ENCODE measurements at regions not wholly inside any gene's neighbourhood (a gene's known extent, or its start where the extent isn't known, plus 50 kb on each side); places are given as distances from the start of the nearest gene placed in this dataset.

DNA sequence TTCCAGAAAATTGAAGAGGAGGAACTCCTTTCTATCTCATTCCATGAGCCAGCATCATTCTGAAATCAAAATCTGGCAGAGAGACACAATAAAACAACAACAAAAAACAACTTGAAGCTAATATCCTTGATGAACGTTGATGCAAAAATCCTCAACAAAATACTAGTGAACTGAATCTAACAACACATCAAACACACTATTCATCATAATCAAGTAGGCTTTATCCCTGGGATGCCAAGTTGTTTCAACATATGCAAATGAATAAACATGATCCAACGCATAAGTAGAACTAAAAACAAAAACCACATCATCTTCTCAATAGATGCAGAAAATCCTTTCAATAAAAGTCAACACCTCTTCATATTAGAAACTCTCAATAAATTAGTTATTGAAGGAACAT lies 335.3 kb upstream of the BRINP3 start (continued):
- no peak for TF ChIP-seq HMGA2 (CRISPR knock-in tag; IDR thresholded peaks at IDR 0.05)
- TF ChIP-seq, protein P1, sequence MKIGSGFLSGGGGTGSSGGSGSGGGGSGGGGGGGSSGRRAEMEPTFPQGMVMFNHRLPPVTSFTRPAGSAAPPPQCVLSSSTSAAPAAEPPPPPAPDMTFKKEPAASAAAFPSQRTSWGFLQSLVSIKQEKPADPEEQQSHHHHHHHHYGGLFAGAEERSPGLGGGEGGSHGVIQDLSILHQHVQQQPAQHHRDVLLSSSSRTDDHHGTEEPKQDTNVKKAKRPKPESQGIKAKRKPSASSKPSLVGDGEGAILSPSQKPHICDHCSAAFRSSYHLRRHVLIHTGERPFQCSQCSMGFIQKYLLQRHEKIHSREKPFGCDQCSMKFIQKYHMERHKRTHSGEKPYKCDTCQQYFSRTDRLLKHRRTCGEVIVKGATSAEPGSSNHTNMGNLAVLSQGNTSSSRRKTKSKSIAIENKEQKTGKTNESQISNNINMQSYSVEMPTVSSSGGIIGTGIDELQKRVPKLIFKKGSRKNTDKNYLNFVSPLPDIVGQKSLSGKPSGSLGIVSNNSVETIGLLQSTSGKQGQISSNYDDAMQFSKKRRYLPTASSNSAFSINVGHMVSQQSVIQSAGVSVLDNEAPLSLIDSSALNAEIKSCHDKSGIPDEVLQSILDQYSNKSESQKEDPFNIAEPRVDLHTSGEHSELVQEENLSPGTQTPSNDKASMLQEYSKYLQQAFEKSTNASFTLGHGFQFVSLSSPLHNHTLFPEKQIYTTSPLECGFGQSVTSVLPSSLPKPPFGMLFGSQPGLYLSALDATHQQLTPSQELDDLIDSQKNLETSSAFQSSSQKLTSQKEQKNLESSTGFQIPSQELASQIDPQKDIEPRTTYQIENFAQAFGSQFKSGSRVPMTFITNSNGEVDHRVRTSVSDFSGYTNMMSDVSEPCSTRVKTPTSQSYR (CRISPR knock-in tag; IDR thresholded peaks at IDR 0.05), result no peak
- no peak for TF ChIP-seq ZMAT4 (CRISPR knock-in tag; IDR thresholded peaks at IDR 0.05)
- no peak for TF ChIP-seq ATF1 (CRISPR knock-in tag; IDR thresholded peaks at IDR 0.05)
- TF ChIP-seq ATF3 (CRISPR knock-in tag; conservative IDR thresholded peaks at IDR 0.05), result no peak
- no peak for TF ChIP-seq ZNF317 (CRISPR knock-in tag; IDR thresholded peaks at IDR 0.05; ENCODE audit: borderline replicate concordance, low read depth)
- TF ChIP-seq ARID4B (CRISPR knock-in tag; IDR thresholded peaks at IDR 0.05; ENCODE audit: borderline replicate concordance), result no peak

DNA sequence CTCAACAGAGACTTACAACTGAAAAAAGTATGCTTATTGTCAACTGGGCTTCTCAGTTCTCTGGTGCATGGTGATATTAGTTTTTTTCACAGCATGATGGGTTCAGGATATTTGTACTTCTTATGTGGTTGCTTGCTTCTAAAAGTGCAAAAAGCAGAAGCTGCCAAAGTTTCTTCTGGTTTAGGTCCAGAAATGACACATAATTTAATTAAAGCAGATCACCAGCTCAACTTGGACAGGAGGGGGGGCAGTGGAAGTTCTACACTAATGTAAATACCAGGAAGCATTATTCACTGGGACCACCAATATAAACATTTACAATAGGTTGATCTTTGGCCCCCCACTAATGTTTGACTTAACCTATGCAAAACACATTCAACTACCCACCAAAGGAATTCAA lies 354.8 kb upstream of the BRINP3 start:
- Mint-ChIP-seq H3K9me3 (no peaks in the 10 kb centered on the region), H3K4me1 (no peaks in the 10 kb centered on the region), H3K27me3 (ENCODE audit: low read depth) (no peaks in the 10 kb centered on the region), H3K4me3 (no peak overlapping the region), H3K36me3 (no peaks in the 10 kb centered on the region), H3K27ac (no peak overlapping the region)
- DNase-seq (ENCODE audit: low spot score) (no peak), ATAC-seq (no peak)
- TF ChIP-seq ZNF263 (CRISPR knock-in tag; IDR thresholded peaks at IDR 0.05; ENCODE audit: low read depth) (no peak), TCF7 (CRISPR knock-in tag; IDR thresholded peaks at IDR 0.05; ENCODE audit: low read depth) (no peak), TEAD4 (CRISPR knock-in tag; IDR thresholded peaks at IDR 0.05) (no peak), ZNF138 (CRISPR knock-in tag; conservative IDR thresholded peaks at IDR 0.05) (no peak), SMAD4 (CRISPR knock-in tag; IDR thresholded peaks at IDR 0.05) (no peak), ATF3 (CRISPR knock-in tag; conservative IDR thresholded peaks at IDR 0.05) (no peak), ZNF512 (CRISPR knock-in tag; IDR thresholded peaks at IDR 0.05; ENCODE audit: borderline replicate concordance) (no peak), TEAD1 (CRISPR knock-in tag; IDR thresholded peaks at IDR 0.05) (no peak), EMX1 (CRISPR knock-in tag; IDR thresholded peaks at IDR 0.05) (no peak)
- POLR2A ChIA-PET, result no interaction called here
- CTCF ChIA-PET, result no interaction called here
